DMS114 treated with DMSO at 0.1 percent for 48 hours (cell line): ENCODE measurements at regions not wholly inside any gene's neighbourhood (a gene's known extent, or its start where the extent isn't known, plus 50 kb on each side); places are given as distances from the start of the nearest gene placed in this dataset.

Source experiments
- DNase-seq: peaks from one replicate; lab custom pipeline; 2025; ENCODE audit not compliant: unreplicated experiment; lab: John Stamatoyannopoulos, UW

DNA sequence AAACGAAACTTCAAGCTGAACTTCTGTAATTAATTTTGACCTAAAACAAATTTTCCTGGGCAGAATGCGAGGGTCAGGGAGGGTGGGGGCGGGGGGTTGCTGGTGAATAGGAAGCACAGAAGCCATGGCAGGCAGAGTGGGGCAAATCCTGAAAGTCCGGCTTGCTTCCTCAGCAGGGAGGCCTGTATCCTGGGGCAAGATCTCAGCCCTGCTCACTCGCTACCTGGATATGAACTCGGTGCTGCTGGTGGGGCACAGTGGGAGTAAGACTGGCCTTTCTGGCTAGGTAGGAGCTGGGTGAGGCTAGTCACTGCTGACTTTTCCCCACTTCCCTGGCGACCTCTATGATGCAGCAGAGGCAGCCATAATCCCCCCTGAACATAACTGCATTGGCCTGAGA lies 168.9 kb upstream of the CHORDC1 start:
- no peak for DNase-seq

DNA sequence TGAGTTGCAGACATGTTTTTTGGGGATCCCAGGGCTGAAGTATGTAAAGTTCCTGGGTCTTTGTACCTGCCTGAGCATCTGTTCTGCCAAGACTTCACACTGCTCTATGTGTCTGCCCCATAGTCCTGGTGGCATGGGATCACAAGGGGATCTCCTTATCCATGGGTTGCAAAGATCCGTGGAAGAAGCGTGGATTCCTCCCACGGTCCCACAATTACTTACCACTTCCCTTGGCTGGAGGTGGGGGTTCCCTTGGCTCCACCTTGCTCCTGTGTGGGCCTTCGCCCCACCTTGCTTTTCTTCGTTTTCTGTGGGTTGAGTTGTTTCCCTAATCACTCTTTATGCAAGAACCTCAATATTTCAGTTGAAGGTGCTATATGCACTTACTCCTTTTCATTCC lies 157.4 kb upstream of the CHORDC1 start:
- DNase-seq, result no peak

DNA sequence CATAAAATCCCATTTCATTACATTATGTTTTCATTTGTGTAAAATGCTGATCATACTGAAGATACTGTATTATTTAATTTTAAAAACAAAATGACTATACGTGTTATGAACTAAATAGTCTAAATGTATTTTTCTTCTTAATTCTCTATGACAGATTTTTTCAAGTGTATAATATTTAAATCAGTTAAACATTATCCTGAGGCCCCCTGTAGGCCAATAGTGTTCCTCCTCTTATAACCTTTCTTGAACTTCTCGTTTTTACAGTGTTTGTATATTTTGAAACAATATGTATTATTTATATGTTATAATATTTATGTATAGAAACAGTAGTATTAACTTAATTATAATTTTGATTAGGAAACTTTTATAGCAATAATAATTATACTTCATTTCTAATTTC lies 151.1 kb upstream of the CHORDC1 start:
- no peak for DNase-seq

DNA sequence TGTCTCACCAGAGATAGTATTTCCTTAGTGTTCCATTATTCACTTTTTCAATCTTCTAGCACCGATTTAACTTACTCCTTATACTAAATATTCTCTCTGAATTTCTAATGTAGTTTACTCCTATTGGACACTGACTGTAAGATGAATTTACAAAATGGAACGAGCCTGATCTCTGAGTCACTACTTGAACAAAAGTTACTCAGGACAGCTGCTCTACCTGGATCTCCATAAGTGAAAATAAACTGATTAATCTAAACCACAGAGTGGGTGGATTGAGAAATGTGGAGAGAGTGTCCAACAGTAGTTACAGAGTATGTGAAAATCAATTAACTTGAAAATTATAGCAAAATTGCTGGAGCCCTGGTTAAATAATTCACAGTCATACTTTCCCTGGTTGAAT lies 141.7 kb upstream of the CHORDC1 start:
- DNase-seq, result no peak

DNA sequence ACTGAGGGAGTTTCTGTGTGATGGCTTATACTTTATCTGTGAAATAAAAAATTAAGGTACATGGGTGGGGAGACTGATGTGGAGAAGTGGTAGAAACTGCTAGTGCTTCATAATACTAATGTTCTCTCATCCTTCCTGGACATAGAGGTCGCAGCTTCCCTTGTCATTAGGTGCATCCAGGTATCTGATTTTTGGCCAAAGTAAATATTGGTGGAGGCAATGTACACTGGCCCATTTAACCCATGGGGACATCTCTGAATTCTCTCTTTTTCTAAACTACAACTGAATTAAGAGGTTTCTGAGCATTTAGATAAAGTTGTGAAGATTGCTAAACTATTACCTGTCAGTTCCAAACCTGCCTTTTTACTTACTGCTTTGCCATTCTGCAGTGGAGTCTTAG lies 140.9 kb upstream of the CHORDC1 start:
- no peak for DNase-seq

DNA sequence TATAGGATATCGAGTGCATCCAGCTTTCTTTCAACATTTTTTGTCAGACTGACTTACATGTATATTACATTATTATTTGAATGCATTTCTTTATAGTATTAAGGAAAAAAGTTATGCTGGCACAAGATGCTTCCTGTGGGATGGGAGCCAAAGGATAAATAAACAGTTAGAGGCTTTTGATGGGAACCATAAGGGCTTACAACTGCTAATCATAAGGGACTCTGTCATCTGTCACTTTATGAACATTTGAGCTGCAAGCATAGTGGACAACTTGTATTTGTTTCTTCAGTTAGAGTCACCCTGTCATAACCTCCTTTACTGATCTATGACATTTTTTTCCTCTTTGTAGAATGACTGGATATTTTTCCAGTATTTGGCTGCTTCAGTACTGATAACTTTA lies 132.4 kb upstream of the CHORDC1 start:
- DNase-seq, result no peak

DNA sequence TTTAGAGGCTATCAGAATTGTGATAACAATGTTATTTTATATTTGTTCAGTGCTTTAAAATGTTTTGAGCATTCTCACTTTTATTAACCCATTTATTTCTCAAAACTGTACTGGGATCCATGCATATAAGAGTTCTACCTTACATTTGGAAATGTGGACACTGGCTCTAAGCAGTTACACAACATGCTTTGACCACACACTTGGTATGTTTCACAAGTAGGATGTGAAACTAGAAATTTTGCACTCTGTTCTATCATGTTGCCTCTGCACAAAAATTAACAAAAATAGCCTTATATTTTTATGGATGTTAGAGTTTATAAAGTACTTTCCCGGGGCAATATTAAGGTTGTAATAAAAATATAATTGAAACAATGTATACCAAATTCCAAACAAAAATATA lies 126.9 kb upstream of the CHORDC1 start:
- no peak for DNase-seq

DNA sequence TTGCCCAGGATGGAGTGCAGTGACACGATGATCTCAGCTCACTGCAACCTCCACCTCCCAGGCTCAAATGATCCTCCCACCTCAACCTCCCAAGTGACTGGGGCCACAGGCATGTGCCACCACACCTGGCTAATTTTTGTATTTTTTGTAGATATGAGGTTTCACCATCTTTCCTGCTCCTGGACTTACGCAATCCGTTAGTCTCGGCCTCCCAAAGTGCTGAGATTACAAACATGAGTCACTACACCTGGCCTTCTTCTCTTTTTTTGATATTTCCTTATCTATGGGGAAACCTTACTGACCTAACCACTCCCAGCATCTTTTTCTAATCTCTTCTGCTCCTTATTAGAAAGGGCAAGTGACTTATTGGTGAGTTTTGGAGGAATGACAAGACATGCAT lies 121.7 kb upstream of the CHORDC1 start:
- no peak for DNase-seq

DNA sequence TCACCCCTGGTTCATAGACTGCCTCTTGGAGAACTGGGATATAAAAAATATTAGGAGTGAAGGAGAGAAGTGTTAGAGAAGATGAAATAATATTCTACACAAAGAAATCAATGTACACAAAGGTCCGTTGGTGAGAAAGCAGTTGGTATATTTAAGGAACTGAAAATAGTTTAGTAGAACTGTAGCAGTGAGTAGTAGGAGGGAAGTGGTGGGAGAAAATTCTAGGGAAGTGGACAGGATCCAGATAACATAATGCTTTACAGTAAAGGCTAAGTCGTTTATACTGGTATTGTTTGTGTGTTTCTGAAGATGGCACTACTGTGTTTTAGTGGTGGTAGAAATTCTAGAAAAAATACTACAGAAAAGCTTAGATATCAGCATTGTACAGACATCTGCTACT lies 120.8 kb upstream of the CHORDC1 start:
- no peak for DNase-seq

DNA sequence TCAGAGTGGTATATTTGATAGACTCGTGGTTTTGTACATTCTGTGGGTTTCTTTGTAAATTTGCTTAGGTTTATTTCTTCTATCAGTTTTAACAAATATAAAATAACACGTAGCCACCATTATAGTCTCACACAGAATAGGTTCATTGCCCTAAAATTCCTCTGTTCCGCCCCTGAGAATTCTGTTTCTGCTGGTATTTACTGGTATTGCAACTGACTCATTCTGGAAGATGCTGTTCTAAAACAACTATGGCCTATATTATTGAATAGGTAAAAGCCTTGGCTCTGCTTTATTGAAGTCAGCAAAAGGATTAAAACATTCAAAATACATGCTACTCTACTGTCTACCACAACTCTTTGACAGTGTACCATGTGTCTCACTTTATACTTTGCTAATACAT lies 119.1 kb upstream of the CHORDC1 start:
- no peak for DNase-seq

DNA sequence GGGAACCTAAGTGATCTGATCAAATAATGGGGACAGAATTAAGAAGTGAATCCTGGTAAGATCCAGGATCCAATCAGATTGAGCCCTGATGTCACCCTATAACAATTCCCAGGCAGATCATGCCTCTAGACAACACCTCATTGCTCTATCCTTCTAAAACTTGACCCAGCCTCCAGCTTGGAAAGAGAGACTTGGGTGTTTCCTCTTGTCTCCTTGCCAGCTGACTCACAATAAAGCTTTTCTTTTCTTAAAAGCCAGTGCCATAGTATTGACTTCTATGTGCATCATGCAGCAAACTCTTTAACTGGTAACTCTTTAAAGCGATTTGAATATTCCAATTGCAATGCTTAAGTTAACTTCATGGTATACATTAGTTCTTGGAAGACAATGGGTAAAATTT lies 109.6 kb upstream of the CHORDC1 start:
- no peak for DNase-seq

DNA sequence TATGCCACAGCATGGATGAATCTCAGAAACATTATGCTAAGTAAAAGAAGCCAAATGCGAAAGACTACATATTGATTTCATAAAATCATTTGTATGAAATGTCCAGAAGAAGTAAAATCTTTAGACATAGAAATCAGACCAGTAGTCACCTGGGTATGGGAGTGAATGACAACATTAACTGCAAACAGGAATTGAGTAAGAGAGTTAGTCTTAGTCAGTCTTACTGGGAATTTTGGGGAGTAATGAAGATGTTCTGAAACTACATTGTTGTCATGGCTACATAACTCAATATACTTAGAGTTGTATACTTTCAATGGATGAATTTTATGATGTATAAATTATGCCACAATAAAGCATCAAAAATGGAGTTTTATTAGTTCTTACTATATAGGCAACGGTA lies 107.8 kb upstream of the CHORDC1 start:
- no peak for DNase-seq

DNA sequence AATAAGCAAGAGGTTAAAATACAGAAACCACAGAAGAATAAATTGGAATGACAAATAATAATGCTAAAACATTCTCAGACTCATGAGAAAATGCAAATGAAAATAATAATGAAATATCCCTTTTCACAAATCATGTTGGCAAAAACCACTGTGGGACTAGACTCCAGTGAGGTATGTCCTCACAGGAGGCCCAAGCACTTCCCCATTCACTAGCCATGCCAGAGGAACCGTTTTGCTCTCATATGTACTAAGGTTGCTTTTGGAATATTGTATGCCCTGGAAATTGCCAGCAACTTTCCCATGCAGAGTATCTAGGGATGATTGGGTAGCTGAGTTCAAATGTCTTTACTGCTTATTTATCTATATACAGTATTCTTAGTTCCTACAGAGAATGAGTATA lies 106.2 kb upstream of the CHORDC1 start:
- no peak for DNase-seq

DNA sequence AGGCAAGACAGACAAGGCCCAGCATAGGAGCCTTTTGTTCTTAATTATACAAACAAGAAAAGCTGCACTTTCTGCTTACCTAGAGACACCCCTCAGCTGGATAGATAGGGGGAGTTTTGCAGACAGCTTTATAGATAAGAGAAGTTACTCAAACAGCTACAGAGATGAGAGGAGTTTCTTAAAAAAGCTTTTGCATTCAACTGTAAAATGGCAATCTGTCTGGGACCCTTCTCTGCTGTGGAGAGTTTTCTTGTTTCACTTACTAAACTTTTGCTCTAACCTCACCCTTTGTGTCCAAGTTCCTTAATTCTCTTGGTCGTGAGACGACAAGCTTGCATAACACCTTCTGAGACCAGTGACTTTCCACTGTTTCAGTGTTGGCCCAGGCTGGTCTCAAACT lies 103.8 kb upstream of the CHORDC1 start:
- DNase-seq, result no peak

DNA sequence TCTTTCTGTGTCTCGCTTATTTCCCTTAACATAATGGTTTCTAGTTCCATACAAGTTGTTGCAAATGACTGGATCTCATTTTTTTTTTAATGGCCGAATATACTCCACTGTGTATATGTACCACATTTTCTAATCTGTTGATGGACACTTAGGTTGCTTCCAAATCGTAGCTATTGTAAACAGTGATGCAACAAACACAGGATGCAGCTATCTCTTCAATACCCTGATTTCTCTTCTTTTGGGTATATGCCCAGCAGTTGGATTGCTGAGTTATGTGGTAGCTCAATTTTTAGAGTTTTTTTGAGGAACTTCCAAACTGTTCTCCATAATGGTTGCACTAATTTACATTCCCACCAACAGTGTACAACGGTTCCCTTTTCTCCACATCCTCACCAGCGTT lies 100.4 kb upstream of the CHORDC1 start:
- no peak for DNase-seq

DNA sequence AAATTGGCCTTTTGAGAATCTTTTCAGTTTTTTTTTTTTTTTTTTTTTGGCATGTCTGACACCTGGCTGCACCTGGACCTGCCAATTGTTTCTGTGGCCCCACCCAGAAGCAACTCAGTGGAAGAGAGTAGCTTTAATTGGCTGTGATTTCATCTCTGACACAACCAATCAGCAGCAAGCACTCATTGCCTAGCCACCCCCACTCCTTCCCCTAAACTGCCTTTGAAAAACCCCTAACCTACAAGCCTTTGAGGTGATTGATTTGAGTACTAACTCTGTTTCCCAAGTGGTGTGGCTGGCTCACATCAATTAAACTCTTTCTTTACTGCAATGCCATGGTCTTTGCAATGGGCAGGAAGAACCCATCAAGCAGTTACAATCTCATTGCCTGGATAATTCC lies 98.2 kb upstream of the CHORDC1 start:
- no peak for DNase-seq

DNA sequence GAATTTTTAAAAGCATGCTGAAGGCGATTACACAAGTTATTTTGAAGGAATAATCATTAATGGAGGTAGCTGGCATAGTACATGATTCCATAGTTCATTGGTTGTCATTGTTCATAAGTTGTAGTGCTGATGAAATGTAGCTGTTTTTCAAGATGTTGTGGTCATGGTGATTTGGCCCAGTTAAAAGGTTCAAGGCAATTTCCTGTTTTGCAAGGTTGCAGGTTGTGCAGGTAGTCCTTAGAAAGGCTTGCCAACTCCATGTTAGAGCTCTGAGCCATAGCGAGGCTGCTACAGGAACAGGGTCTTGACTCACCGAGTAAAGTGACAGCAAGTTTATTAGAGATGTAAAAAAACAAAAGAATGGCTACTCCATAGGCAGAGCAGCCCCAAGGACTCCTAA lies 95.8 kb upstream of the CHORDC1 start:
- no peak for DNase-seq

DNA sequence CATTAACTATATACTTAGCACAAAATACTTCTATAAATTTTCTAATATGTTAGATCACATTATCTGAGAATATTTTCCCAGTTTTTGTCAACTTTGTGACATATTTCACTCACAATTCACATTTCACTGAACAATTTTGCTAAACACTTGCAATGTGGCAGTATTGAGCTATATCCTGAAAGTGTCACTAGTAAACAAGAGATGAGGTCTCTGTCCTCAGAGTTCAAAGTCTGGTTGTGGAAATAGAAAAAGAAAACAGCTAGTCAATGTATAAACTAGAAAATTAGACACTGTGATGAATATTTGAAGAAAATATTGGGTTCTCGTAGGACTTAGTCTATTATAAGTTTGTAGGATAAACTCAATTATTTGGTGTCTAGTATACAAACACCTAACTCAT lies 87.4 kb upstream of the CHORDC1 start:
- no peak for DNase-seq

DNA sequence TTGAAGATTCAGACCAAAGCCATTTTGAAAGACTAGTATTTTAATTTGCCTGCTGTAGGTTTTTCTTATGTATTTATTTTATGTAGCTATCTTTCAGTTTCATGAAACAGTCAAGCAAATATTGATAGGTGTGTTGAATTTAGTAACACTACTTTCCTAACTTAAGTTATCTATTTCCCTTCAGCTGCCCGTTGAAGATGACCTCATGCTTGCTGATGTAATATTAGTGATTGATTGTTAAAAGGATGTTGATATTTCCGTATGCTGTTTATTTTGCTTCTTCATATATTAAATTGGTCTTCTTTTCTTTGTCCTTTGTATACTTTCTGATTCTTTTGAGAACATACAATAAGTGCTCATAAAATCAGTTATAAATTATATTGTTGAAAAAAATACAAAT lies 86.8 kb upstream of the CHORDC1 start:
- no peak for DNase-seq

DNA sequence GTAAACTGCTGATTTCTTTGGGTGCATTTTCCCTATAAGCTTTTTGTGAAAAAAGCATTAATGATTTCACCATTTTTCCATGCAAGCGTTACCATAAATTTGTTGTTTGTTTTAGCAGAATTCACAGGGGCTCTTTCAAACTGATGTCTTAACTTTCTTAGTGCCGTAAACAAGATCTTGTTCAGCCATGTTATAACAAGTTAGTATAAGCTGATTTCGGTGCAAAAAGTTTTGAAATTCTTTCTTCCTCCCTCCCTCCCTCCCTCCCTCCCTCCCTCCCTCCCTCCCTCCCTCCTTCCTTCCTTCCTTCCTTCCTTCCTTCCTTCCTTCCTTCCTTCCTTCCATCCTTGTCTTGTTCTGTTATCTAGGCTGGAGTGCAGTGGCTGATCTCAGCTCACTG lies 71.7 kb upstream of the CHORDC1 start:
- no peak for DNase-seq

DNA sequence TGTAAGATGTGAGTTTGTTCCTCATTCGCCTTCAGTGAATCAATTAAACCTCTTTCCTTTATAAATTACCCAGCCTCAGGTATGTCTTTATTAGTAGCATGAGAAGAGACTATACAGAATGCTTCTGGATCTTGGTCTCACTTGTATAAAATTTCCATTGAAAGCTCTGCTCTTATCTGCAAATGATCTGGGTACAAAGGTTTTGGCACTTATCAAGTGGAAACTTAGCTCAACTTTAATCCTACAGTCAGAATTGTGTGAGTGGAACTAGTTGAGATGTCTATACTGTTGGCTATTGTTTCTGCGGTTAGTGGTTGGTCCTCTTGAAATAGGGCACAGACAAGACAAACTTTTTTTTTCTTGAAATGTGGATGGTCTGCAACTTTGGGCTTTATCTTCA lies 71.2 kb upstream of the CHORDC1 start:
- no peak for DNase-seq

DNA sequence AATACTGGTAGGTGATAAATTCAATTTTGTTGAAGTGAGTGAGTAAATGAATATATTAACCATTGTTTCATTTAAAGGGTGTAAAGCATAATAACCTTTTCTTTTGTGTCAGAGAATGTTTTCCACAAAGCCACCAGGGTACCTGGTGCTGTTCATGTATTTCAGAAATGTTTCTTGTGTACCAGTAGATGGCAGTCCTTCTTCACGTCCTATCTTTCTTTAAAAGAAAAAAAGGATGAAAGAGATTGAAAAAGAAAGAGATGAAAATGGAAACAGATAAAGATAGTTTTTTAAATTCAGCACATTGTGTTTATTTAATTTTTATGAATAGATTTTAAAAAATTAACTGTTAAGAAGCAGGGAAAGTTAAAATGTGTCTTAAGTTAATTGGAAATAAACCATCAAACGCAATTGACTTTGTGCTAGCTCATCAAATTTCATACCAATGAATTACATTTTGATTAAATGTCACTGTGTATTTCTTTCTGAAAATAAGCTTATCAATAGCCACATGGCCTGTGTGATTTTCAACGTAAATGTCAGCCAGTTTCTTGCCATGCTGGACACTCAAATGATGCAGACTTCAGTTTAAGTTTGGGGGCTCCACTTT lies 65.5 kb upstream of the CHORDC1 start:
- DNase-seq, result peak; percentile 41

DNA sequence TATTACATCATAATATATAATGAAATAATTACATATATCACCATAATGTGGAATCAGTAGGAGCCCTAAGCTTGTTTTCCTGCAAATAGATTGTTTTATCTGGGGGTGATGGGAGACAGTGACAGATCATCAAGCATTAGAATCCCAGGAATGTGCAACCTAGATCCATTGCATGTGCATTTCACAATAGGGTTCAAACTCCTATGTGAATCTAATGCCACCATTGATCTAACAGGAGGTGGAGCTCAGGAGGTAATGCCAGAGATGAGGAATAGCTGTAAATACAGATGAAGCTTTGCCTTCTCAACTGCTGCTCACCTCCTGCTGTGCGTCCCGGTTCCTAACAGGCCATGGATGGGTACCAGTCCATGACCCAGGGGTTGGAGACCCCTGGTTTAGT lies 63.8 kb upstream of the CHORDC1 start:
- DNase-seq, result no peak

DNA sequence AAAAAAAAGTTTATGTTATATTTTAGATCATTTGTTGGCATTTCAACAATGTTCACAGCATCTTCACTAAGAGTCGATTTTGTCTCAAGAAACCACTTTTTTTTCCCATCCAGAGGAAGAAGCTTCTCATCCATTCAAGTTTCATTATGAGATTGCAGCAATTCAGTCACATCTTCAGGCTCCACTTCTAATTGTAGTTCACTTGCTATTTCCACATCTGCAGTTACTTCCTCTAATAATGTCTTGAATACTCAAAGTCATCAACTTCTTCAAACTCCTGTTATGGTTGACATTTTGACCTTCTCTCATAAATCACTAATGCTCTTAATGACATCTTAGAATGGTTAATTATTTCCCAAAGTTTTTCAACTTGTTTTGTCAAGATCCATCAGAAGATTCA lies 61.3 kb upstream of the CHORDC1 start:
- no peak for DNase-seq
